ENCODE measurements at regions not wholly inside any gene's neighbourhood (a gene's known extent, or its start where the extent isn't known, plus 50 kb on each side); places are given as distances from the start of the nearest gene placed in this dataset.
"Not testable (repeated sequence)": the region's sequence is repeated elsewhere in the genome, so short reads cannot be mapped to it uniquely, and the experiment has no call there.

DNA sequence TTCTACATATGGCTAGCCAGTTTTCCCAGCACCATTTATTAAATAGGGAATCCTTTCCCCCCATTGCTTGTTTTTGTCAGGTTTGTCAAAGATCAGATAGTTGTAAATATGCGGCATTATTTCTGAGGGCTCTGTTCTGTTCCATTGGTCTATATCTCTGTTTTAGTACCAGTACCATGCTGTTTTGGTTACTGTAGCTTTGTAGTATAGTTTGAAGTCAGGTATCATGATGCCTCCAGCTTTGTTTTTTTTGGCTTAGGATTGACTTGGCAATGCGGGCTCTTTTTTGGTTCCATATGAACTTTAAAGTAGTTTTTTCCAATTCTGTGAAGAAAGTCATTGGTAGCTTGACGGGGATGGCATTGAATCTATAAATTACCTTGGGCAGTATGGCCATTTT, 60.0 kb upstream of the GPC3 start:
- not testable (repeated sequence) for DNase-seq (ENCODE audit: low read depth)

DNA sequence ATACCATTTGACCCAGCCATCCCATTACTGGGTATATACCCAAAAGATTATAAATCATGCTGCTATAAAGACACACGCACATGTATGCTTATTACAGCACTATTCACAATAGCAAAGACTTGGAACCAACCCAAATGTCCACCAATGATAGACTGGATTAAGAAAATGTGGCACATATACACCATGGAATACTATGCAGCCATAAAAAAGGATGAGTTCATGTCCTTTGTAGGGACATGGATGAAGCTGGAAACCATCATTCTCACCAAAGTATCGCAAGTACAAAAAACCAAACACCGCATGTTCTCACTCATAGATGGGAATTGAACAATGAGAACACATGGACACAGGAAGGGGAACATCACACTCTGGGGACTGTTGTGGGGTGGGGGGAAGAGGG, 81.7 kb upstream of the GPC3 start:
- not testable (repeated sequence) for DNase-seq (ENCODE audit: low read depth)

DNA sequence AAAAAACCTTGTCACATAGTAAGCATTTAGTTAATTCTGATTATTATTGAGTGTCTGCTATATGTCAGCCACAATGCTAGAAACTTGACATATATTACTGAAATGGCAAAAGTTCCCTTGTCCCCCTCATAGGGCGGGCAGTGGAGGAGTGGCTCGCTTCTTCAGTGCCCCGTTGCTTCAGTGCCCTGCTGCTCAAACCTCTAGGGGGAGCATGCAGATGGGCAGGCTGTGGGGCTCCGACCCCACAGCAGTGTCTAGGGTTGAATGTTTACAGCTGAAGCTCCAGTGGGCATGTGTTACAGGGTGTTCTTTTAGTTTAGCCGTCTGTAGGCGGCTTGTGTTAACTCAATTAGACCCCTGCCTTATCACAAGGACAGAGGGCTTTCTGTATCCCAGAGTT, 86.5 kb upstream of the GPC3 start:
- DNase-seq (ENCODE audit: low read depth) = not testable (repeated sequence)

DNA sequence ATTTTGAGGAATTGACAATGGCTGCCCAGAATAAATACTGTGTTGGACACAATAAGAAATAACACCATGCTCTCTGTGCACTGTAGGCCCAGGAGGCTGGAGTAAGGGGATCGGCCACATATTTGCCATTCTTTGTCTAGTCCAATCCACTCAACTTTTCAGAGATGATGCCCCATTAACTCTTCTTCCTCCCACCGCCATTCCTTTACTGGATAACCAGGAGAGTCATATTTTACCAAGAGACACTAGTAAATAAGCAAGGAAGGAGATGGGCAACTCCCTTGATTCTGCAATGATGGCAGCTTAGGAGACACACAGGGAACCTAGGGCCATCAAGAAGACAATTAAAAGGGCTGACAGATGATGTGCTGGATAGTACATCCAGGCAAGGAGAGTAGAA, 87.9 kb upstream of the GPC3 start:
- no peak for DNase-seq (ENCODE audit: low read depth)

DNA sequence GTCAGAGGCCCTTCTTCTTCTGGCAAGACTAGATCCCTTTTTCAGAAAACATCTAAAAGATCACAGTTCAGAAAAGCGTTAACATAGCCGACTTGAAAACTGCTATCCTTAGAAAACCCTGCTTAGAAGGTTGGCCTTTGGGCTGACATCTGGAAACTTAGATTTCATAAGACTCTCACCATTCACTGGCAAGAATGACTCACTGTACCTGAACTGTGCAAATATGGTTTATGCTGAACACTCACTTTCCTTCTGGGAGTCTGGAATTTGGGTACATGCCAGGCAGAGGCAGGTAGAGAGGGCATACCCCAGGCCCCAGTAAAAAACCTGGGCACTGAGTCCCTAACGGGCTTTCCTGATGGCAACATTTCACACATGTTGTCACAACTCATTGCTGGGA, 88.8 kb upstream of the GPC3 start:
- no peak for DNase-seq (ENCODE audit: low read depth)

DNA sequence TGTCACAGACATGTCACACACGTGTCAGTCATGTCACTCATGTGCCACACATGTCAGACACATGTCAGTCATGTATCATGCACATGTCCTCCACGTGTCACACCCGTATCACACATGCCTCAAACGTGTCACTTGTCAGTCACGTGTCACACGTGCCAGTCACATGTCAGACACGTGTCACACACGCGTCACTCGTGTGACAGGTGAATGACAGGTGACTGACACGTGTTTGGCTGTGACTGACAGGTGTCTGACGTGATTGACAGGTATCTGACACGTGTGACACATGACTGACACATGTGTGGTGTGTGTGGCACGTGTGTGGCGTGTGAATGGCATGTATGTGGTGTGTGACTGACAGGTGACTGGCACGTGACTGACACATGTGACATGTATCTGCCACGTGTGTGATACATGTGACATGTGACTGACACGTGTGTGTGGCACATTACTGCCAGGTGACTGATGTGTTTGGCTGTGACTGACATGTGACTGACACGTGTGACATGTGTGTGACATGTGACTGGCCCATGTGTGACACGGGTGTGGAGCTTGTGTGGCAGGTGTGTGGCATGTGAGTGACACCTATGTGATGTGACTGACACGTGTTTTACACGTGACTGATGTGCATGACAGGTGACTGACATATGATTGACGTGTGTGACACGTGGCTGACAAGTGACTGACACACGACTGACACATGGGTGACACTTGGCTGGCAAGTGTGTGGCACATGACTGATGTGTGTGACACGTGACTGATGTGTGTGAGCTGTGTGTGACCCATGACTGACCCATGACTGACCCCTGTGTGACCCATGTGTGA, 90.7 kb upstream of the GPC3 start:
- no peak for DNase-seq (ENCODE audit: low read depth)

DNA sequence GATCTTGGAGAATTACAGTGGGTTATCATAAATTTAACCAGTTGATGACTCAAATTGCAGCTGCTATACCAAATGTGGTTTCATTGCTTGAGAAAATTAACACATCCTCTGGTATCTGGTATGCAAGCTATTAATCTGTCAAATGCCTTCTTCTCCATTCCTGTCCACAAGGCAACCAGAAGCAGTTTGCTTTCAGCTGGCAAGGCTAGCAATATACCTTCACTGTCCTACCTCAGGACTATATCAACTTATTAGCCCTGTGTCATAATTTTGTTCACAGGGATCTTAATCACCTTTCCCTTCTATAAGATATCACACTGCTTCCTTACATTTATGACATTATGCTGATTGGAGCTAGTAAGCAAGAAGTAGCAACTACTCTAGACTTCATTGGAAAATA, 110.0 kb upstream of the GPC3 start:
- no peak for DNase-seq (ENCODE audit: low read depth)

DNA sequence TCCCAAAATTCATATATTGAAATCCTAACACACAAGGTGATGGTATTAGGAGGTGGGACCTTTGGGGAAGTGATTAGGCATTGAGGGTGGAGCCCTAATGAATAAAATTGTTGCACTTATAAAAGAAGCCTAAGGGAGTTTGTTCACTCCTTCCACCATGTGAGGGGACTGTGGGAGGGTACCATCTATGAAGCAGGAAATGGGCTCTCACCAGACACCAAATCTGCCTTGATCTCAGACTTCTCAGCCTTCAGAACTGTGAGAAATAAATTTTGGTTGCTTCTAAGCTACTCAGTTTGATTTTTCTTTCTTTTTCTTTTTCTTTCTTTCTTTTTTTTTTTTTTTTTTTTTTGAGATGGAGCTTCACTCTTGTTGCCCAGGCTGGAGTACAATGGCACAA, 116.2 kb upstream of the GPC3 start:
- DNase-seq (ENCODE audit: low read depth) = no peak

DNA sequence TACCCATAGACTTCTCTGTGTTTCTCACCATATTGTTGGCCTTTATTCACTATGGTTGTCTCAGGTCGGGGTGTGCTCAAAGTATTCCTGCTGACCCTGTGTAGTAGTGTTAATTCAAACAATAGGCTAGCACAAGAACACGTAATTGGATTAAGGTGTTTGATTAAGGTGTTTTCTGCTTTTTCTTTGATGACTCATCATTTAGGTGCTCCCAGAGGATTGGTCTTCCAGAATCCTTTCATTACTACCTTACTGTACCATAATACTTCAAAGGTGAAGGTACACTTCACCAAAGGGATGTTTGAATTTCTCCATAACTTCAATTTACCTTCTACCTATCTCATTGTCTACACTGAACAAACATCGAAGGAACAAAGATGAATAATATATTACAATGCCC, 121.7 kb upstream of the CCDC160 start:
- no peak for DNase-seq (ENCODE audit: low read depth)

DNA sequence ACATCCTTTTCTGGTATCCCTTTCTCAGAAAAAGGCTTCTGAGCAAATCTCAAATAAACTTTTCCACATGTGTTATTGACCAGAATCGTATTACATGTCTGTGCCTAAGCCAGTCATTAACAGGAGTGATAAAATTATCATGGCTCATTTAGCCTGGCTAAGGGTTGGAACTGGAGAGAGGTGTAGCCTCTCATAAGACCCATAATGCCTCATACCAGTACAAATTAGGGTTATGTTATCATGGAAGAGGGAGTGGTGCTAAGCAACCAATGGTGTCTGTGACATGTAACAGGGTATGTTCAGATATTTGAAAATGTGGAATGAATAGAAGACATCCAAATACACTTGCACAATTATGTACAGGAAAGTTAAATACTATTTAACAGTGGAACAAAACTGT, 99.6 kb upstream of the CCDC160 start:
- DNase-seq (ENCODE audit: low read depth) = no peak

DNA sequence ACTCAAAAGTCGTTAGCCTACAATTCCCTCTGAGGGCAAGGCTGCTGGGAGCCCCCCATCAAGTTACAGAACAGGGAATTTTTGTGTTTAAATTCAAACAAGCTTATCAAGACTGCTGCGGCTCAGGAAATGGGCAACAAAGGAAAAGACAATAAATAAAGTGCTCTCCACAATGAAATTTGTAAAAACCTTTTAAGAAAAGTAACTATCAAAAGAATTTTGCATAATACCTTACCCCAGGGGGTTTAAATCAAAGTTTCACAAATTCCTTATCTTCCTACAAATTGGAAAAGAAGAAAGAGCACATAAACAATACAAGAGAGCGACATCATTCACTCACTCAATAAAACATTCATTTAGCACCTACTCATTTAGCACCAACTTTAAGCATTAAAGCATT, 97.9 kb upstream of the CCDC160 start:
- no peak for DNase-seq (ENCODE audit: low read depth)

DNA sequence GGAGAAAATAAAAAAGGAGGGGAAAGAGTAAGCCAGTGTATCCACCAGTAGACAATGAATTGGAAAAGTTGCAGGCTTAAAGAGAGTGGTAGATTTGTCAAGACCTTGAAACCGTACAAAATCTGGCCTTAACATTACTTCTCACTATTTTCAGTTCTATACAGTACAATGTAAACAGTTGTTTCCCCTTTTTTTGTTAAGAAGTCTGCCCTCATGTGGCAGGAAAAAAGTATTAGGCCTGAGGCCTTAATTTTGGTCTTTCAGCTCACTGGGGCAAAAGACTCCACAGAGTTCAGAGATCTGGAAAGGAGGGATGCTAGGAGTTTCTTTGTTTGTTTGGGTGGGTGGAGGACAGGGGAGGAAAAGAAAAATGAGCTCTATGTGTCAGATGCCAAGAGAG, 92.8 kb upstream of the CCDC160 start:
- no peak for DNase-seq (ENCODE audit: low read depth)

DNA sequence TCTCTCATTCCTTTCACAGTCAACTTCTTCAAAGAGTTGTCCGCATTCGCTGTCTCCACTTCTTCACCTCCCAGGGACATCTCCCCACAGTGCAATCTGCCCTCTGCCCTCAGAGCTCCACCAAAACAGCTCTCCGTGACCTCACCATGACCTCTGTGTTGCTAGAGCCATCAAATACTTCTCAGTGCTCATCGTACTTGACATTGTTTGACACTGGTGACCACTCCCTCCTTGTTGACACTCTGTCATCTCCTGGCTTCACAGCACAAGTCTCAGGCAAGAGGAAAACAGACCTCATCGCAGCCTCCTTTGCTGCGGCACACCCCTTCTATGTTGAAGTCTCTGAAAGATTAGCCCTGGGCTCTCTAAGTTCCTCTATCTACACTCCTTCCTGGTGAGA, 90.5 kb upstream of the CCDC160 start:
- DNase-seq (ENCODE audit: low read depth) = no peak

DNA sequence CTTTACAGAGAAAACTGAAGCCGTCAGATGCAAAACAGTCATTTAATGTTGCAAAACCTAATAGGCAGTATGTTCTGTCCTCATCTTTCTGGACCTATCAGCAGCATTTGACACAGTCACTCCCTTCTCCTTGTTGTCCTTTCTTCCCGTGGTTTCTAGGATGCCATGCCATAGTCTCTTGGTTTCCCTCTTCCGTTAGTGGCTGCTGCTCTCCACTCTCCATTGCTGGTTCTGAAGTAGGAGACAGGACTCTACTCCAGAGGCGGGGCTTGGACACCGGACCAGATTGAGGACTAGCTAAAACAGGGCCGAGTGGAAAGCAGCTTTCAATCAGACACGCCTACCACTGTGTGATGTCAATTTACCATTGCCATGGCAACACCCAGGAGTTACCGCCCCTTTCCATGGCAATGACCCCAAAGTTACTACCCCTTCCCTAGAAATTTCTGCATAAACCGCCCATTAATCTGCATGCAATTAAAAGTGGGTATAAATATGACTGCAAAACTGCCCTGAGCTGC, 88.8 kb upstream of the CCDC160 start:
- DNase-seq (ENCODE audit: low read depth) = no peak

DNA sequence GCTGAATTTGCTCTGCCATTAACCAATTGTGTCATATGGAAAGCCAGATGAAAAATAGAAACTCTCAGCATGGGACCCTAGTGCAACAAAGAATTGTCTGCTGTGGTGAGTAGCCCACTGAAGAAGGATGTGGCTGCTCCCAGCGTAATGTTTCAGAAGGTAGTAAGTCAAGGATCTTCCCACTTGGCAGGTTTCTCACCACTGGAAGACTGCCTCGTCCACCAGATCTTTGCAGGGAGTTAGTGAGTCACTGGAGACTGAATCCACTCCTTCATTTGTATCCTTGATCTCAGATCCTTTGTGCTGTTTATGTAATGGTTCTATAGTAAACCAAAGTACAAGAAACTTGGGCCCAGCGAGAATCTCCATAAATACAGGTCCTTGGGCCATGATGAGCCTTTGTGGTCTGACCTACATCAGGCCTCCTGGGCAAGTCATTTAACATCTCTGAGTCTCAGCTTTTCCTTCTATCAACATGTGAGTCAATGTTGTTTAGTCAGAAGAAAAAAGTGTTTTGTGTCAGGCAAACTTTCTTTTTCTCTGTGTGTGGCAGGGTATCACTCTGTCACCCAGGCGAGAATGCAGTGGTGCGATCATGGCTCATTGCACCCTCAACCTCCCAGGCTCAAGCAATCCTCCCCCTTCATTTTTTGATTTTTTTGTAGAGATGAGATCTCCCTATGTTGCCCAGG, 78.0 kb upstream of the CCDC160 start:
- no peak for DNase-seq (ENCODE audit: low read depth)

DNA sequence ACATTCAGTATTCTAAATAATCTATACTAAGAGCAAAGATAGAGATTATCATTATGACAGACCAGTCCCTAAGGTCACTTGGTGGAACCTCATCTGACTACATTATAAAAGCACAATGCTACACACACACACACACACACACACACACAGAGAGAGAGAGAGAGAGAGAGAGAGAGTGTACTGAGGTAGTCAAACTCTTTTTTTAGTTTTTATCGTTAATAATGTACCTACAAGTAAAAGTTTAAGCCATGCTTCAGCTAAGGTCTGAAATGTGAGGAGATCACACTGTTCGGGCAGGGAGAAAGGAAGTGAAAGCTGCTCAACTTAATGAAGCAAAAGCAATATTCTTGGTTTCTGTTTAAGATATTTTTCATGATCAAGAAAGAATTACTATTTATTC, 75.8 kb upstream of the CCDC160 start:
- no peak for DNase-seq (ENCODE audit: low read depth)

DNA sequence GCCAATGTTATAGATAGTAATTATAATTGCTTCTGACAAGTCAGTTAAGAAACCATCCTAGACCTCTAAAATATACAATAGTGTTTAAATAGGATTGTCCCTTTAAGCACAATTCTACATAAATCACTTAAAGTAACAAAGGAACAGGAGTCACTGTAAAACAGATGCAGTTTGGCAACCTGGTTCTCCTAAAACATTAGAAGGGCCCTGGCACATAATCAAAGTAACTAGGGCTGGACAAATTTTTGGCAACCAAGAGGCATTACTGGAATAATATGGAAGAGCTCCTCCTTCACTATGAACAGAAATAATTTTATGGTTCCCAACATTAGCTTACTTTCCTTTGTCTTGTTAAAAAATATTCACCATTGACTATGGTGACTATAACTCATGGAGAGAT, 75.0 kb upstream of the CCDC160 start:
- DNase-seq (ENCODE audit: low read depth) = no peak

DNA sequence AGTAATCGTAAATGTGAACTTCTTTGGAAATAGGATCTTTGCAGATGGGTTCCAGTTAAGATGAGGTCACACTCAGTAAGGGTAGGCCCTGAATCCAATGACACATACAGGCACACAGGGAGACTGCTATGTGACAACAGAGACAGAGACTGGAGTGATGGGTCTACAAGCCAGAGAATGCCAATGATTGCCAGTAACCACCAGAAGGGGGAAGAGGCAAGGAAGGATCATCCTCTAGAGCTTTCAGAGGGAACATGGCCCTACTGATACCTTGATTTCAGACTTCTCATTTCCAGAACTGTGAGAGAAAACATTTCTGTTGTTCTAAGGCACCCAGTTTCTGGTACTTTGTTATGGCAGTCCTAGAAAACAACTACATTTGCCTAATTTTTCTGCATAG, 73.1 kb upstream of the CCDC160 start:
- DNase-seq (ENCODE audit: low read depth) = no peak

DNA sequence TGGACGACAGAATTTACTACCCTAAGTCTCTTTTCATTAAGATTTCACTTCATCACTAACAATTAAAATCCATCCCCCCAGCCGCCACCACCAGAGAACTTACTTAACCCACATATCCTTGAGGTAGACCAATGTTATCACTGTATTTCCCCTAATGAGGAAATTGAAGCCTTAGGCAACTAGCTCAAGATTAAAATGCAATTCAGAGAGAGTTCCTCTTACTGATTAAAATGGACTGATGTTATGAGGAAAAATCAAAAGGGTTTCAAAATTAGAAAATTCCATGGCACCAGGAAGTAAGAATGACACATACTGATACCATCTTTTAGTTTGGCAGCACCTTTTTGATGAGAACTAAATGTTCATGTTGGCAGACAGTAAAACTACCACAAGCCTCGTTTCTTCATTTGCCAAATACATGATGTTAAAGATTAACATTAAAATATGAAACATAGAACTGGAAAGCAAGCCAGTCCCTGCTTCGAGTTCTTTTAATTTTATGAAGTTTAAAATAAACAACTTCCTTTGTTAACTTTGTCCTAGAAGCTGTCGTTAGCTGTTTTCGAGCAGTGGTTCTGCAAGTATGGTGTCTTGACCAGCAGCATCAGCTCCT, 69.3 kb upstream of the CCDC160 start:
- DNase-seq (ENCODE audit: low read depth) = no peak

DNA sequence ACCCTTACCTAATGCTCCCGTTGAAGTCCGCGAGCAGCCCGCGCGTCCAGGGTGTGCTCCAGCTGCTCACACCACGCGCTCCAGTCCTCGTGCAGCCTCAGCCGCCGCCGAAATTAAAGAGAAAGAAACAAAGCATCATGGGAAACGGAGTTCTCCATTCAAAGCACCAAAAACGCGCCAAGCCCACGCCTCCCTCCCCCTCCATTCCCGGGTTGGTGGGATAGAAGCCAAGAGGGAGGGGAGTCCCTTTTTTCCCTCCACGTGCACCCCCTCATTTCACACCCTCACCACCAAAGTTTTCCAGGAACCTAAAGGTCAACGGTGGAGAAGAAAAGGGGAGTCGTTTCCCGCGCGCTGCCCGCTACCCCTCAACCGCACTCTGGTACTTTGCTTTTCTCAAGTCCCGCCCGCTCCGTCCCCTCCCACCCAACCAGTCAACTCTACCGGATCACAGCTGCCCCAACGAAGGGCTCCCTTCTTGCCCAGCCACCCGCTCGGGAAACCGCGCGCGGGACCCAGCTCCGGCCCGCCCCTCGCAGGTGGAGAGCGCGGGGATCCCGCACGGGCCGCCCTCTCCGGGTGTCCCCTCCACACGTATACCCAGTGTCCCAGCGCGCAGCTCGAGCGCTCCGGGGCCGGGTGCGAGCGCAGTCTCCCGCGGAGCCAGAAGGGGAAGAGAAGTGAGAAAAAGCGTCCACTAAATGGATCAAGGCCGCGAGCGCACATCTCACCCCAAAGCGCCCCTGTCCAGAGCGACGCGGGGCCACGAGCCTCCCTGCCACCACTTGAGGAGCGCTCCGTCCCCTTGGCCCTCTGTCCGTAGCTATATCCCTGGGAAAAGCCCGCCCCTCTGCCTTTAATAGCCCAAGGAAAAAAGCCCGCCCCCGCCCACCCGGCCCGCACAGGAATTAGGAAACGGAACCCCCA, 65.1 kb upstream of the CCDC160 start:
- peak; percentile 30 for DNase-seq (ENCODE audit: low read depth)

DNA sequence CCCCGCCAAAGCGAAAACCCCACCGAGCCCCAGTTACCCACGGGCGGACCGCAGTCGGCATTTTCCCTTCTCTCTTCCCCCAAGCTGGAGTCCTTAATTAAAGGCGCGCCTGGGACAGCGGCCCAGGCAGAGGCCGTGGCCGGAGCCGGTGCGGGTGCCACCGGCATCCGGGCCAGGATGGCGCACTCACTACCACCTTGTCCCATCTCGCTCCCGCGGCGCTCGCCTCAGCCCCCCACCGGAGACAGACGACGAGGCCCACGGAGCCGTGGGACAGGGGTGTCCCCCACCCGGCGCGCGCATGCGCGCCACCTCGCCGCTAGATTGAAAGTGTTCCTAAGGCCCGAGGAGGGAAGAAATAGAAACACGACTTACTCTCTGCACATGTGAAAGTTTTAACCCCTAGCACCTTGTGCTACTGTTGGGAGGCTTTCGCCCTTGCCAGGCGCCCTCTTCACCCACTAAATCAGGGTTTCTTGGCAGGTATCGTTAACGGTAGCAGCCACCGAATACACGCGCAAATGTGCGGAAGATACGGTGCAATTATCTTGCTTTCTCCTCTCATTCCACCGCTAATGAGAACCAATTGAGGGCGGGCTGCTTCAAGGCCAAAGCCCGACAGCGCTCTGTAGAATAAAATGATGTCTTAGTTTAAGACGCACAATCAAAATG, 64.3 kb upstream of the CCDC160 start:
- no peak for DNase-seq (ENCODE audit: low read depth)

Measured in HS-5 (cell line).